HG02970 (cell line): ENCODE measurements at regions not wholly inside any gene's neighbourhood (a gene's known extent, or its start where the extent isn't known, plus 50 kb on each side); places are given as distances from the start of the nearest gene placed in this dataset.

Experiments used
- ATAC-seq: cut with Tn5 transposase; IDR thresholded peaks from one replicate; pipeline ENCODE4 v1.9.1; 2021; ENCODE audit warnings: mild to moderate bottlenecking, moderate library complexity, moderate number of reproducible peaks; ENCODE audit not compliant: unreplicated experiment, low FRiP score

DNA sequence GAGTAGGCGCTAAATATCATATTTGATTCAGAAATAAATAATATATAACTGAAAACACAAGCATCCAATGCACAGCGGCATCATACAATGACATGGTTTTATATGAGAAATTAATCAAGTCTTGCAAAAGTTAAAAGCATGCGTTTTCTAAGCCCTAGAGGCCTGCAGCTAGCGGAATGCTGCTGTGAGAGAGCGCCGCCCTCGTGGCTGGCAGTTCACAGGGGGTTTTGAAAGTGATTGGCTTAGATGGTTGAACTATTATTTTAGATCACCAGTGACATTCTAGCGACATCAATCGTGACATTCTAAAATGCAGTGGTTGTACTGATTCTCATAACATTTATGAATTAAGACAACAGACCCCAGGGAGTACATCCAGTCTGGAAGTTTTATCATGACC is 235.2 kb upstream of the MGMT start:
- no peak for ATAC-seq

- ATAC-seq, result no peak
These were observed 233.5 kb upstream of the MGMT start for GRCh38 chr10:129233351-129234148.

- ATAC-seq, result no peak
These were observed 230.8 kb upstream of the MGMT start for GRCh38 chr10:129236274-129236691.

- ATAC-seq, result no peak
These were observed 225.6 kb upstream of the MGMT start for GRCh38 chr10:129241461-129241860.

GRCh38 chr10:129244298-129244697 is 222.7 kb upstream of the MGMT start:
- no peak for ATAC-seq

- ATAC-seq, result no peak
These were observed 222.3 kb upstream of the MGMT start for GRCh38 chr10:129244757-129245156.

- no peak for ATAC-seq
These were observed 213.7 kb upstream of the MGMT start for GRCh38 chr10:129253161-129253864.

- ATAC-seq, result no peak
These were observed 213.2 kb upstream of the MGMT start for GRCh38 chr10:129253865-129254179.

DNA sequence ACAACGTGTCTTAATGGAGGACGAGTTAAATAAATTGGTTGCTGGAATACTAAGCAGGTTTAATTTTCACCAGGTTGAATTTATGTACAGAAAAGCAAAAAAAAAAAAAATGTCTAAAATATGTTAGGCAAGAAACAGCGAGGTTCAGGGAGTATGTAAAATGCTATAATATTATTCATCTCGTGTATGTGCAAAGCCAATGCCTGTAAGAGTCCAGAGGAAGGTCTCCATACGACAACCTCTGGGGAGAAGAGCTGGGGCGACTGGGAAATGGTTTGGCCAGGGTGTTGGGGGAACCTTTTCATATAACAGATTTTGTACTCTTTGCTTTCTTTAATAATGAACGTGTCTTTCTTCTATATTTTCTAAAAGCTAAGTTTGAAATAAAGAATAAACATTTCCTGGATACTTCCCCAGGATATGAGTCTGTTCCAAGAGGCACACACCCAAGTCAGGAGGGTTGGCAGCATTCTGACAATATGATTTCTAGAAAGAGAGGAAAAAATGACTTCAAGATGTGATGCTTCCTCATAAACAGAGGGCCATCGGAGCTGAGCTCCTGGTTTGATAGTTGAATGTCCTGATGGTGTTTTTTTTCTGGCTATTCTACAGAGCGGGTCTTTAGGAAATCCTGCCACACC is 208.6 kb upstream of the MGMT start:
- no peak for ATAC-seq

DNA sequence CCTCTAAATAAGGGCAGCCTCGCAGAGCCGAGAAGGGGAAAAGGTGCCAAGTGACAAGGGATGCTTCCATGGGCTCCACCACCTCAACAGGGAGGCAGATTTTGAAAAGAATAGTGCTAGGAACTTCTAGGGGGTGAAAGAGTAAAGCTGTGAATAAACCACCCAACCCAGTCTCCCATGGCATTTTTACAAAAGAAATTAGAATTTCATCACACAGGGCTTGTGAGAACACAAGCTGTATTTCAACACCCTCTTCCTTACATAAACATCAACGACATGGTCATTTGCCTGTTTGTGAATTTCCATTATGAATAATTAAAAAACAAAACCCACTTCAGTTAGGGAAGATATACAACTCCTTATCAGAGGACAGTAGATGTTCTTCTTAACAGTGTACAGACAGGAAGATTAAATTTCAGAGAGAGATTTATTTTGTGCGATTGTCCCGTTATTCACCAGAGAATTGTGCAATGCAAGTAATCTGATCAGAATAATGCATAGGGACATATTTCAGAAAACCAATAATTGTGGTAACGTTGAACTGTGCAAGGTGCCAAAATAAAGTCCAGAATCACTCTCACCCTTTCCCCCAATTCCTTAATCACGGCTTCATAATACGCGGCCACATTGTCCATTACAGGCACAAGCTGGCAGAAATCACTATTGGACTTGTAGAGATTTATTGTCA is 207.8 kb upstream of the MGMT start:
- ATAC-seq, result no peak

- no peak for ATAC-seq
These were observed 194.9 kb upstream of the MGMT start for GRCh38 chr10:129272176-129272575.

GRCh38 chr10:129272866-129273650 is 194.0 kb upstream of the MGMT start:
- no peak for ATAC-seq

GRCh38 chr10:129273860-129274259 is 193.2 kb upstream of the MGMT start:
- no peak for ATAC-seq

- ATAC-seq, result no peak
These were observed 192.1 kb upstream of the MGMT start for GRCh38 chr10:129274748-129275474.

- ATAC-seq, result no peak
These were observed 191.2 kb upstream of the MGMT start for GRCh38 chr10:129275886-129276285.

DNA sequence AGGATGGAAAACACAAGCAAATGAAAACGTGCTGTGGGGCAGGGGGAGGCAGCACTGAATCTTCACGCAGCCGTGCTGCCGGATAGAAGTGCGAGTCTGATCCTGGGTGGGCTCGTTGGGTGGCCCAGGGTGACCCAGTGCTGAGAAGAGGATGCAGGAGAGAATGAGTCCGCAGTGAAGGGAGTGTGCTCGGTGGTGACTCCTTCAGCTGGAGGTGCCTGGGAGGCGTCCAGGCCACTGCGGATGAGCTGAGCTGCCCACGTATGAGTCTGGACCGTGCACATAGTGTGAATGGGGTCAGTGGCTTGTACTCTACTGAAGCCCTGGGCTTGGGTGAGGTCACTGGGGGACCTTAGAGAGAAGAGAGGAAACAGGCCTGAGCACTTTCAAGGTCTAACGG is 190.0 kb upstream of the MGMT start:
- no peak for ATAC-seq

- ATAC-seq, result no peak
These were observed 189.2 kb upstream of the MGMT start for GRCh38 chr10:129277841-129278240.

DNA sequence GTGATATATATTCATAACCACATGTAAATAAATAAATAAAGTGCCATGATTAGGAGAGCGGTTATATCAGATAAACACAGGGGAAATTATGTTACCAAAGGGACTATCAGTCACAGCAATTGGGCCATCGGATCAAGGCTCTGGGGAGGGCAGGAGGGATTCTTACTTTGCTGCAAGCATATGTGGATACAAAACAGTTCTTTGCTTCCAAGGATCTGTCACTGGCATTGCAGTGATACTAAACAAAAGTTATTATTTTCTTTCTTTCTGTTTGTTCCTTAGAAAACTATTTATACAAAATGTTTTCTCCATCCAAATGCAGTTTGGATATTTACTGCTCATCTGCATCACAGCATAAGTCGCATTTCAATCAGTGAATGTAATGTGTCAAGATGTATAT is 188.4 kb upstream of the MGMT start:
- ATAC-seq, result no peak

- ATAC-seq, result no peak
These were observed 187.4 kb upstream of the MGMT start for GRCh38 chr10:129279446-129280154.
